ENCODE measurements at regions not wholly inside any gene's neighbourhood (a gene's known extent, or its start where the extent isn't known, plus 50 kb on each side); places are given as distances from the start of the nearest gene placed in this dataset.

DNA sequence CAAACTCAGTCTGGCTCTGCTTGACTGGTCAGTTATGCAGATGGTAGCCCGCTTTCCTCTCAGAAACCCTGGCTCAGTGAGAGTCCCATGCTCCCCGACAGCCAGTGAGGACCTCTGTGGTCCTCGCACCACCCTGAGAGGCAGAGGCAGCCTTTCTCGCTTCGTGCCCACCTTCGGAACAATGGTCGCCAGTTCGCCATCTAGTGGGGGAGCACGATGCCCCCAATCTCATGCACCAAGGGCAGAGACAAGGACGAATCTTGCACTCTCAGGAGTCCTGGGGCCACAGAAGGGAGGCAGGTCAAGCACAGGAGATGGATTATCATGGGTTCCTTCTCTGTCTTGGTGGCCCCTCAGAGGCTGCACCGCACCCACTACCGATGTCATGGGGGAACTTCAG, 75.2 kb downstream of the RHCG start:
- no peak for DNase-seq (ENCODE audit: low read depth)

DNA sequence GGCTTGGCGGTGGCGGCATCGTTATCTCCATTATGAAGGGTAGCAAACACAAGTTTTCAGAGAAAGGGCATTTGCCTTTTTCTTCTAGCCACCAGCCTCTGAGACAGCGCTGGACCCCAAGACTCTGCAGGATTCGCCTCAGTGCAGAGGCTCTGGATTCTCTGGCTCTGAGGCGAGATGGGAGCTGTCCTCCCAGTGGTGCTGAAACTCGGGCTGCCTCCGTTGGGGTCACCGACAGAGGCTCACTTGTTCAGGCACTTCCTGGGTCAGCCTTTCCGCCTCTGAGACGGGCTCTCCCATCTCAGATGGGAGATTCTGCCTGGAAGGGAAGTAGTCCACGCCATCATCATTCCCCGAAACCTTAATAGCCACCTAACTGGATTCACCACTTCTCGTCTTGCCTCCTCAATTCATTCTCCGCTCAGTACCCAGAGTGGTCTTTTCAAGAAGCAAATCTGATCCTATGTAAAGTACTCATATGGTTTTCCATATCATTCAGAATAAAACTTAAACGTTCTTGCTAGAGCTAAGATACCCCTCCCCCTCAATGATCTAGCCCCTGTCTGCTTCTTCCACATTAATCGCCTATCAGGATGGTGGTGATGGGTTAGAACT, 76.9 kb downstream of the RHCG start:
- DNase-seq (ENCODE audit: low read depth): peak; percentile 30

- DNase-seq (ENCODE audit: low read depth): no peak
Measured at GRCh38 chr15:89417206-89417725, 79.1 kb downstream of the RHCG start.

- DNase-seq (ENCODE audit: low read depth): peak; percentile 66
Measured at GRCh38 chr15:89416339-89417183, 79.8 kb downstream of the RHCG start.

GRCh38 chr15:89414571-89414970, 79.9 kb upstream of the POLG start:
- no peak for DNase-seq (ENCODE audit: low read depth)

- no peak for DNase-seq (ENCODE audit: low read depth)
Measured at GRCh38 chr15:89413877-89414276, 79.3 kb upstream of the POLG start.

DNA sequence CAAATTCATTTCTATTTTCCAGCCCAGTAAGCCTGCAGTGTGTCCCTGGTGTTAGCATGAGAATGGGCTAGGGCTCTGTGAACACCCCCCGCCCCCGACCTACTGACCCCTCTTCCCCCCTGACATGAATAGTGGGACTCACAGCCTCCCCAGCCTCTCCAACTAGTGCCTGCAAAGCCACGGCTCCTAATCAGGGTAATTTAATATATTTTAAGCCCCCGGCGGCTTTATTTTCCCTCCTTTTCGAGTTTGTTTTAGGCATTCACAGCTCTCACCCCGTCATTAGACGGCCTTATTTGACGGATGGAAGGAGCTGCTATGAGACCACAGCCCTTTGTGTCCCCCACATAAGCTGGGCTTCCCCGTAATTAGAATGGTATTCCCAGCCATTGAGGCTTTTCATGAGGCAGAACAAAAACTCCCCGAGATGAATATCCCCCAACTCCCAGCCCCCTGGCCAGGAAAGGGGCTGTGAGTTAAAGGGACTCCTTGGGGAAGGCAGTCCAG, 78.3 kb upstream of the POLG start:
- DNase-seq (ENCODE audit: low read depth): no peak

DNA sequence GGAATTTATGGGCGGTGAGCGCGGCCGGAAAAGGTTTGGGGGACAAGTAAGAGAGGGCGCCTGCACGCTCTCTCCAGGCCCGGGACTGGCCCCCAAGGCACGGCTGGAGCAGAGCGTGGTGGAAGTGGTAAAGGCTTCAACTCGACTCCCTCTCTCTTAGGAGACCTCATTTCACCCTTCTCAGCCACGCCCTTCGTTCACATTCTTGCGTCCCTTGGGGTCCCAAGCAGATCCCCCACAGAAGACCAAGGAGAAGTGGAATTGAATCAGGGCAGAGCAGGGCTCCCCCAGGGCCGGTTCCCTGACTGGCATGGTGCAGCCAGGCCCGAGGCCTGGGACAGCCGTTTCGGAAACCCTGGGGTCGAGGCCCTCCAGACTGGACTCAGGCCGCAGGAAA, 75.4 kb upstream of the POLG start:
- no peak for DNase-seq (ENCODE audit: low read depth)

GRCh38 chr15:89409184-89410038, 74.8 kb upstream of the POLG start:
- no peak for DNase-seq (ENCODE audit: low read depth)

DNA sequence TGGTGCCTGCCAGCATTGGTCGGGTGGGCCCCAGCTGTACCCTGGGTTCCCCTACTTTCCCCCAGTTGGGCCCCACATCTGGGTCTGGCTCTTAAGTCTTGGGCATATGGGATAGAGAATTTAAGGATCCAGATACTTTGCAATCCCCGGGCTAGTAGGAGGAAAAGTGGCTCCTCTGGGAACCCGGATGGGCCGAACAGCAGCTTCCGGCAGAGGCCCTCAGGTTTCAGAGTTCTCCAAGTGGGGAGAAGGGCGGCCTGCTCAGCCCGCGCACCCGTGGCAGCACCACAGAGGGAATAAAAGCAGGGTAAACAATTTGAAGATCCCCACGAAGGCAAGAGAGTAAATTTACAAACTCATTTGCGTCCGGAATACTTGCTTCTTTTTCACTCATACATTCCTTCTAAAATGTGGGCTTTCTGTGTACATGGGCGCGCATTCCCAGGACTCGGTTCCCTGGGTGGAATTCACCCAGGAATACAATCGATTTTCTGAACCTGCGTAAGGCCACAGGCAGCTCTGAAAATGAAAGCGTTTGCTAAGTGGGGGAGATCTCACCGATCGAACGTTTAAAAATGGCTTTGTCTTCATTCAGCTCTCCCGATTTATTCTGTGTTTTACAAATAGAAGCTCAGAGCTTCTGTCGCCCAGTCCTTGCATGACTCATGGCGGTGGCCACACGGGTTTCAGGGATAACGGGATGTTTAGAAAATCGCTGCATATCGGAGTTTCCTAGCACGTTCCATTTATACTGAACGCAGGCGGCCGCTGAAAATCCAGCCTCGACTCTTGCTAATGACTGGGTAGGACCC, 74.0 kb upstream of the POLG start:
- no peak for DNase-seq (ENCODE audit: low read depth)

GRCh38 chr15:89406940-89407607, 72.5 kb upstream of the POLG start:
- DNase-seq (ENCODE audit: low read depth): no peak

GRCh38 chr15:89406218-89406939, 71.8 kb upstream of the POLG start:
- no peak for DNase-seq (ENCODE audit: low read depth)

- DNase-seq (ENCODE audit: low read depth): no peak
Measured at GRCh38 chr15:89405494-89405893, 70.9 kb upstream of the POLG start.

DNA sequence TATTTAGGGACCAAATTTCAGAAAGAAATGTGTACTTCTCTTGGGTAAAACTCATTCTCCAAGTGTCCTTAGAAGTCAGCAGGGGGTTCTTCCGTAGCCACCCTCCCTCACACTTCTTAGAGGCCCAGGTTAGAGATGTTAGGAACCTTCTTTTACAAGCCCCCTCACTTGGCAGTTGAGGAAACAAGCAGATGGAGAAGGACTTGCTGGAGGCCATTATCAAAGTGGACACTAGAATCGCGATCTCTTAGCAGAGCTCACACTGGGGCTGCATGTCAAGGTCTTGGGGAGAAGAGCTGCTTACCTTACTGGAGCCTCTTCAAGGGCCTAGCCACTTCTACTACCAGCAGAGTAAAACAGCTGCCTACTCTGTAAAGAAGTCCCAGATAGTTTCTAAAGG, 69.4 kb upstream of the POLG start:
- no peak for DNase-seq (ENCODE audit: low read depth)

DNA sequence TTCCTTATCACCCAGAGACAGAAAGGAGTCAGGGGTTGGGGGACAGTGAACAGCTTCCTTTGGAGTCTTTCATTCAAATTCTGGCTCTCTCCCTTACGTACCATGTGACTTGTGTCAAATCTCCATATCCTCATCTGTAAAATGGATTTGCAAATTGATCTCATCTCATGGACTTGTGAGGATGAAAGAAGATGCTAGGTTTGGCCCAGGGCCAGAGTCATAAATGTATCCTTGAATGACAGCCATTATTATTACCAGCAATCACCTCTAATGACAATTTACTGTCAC, 67.8 kb upstream of the POLG start:
- DNase-seq (ENCODE audit: low read depth): no peak

- DNase-seq (ENCODE audit: low read depth): no peak
Measured at GRCh38 chr15:89401631-89402517, 67.2 kb upstream of the POLG start.

- DNase-seq (ENCODE audit: low read depth): no peak
Measured at GRCh38 chr15:89400782-89401545, 66.3 kb upstream of the POLG start.

- DNase-seq (ENCODE audit: low read depth): no peak
Measured at GRCh38 chr15:89400116-89400781, 65.6 kb upstream of the POLG start.
